T47D (cell line): ENCODE measurements at regions not wholly inside any gene's neighbourhood (a gene's known extent, or its start where the extent isn't known, plus 50 kb on each side); places are given as distances from the start of the nearest gene placed in this dataset.
A peak's percentile ranks its signal among the peaks of the same experiment; 100 is the strongest.

Experiments
- DNase-seq, 2 experiments: peaks; one replicate each; pipeline versions ENCODE4 v3.0.0 to v3.0.0-alpha.2; 2011 to 2012; ENCODE audit warnings: low read depth in 1 of 2, low spot score in 1 of 2
- JUND ChIP-seq: IDR thresholded peaks from 2 replicates; pipeline ENCODE4 v1.6.1; 2012; ENCODE audit warnings: low read depth
- in situ Hi-C: cut with HindIII; loops from 2 replicates; pipeline ENCODE4 v1.10.0; 2016; ENCODE audit warnings: low sequenced_read_pairs, low pct_unique_long_range_greater_than_20kb

DNA sequence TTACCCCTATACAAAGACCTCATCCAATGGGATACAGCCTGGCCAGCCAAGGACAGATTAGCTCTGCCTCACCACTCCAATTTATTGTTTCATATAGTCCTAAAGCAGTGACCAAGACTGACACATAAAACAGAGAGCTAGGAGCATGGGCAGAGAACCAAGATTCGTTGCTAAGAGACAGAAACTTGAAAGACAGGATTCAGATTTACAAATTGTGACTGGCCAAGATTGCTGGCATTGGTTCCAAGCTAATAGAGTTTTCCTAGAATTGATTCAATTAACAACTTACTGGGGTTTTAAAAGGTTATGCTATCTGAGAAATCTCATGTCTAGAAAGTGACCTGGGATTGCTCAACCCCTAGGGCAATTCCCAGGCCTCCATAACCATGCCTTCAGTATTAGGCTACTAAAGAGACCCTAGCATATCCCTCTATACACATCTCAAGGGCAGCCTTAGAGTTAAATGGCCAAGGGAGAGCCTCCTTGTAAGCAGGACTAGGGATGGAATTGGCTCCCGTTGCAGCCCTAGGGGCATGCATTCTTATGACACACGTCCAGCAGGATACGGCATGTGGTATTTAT lies 75.6 kb downstream of the ICOS start:
- no peak for TF ChIP-seq JUND
- DNase-seq, result peak; percentile 10 to 93
- in situ Hi-C loops, result no loop called here

DNA sequence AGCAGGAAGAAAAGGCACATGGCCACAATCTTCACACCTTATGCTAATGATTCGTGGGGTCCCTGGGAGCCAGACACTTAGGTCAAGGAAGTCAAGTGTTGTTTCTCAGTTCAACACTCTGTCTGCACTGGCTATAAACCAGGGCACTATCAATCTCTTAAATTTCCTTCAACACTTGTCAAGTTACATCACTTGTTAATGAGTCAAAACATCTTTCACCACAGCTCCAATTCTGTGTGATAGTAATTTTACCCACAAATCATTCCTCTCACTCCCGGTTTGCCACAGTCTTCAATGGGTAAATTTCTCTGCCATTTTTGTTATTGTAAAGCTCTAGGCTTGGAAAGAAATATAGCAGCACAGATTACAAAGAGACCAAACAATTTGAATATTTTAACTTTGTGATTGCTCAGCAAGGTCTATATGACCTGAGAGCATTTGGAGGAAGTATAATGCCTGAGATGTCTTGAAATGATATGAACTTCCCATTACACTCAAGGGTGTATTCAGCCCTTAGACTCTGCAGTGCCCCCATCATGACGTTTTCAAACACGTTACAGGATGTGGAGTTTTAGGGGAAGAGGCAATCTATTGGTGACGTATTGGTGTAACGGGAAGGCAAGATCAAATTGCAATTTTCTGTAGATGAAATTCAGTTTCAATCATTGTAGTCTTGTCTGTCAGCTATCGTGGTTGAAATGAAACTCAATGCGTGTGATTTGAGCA lies 78.7 kb downstream of the ICOS start:
- in situ Hi-C loops, result no loop called here
- DNase-seq, result no peak
- TF ChIP-seq JUND, result no peak

DNA sequence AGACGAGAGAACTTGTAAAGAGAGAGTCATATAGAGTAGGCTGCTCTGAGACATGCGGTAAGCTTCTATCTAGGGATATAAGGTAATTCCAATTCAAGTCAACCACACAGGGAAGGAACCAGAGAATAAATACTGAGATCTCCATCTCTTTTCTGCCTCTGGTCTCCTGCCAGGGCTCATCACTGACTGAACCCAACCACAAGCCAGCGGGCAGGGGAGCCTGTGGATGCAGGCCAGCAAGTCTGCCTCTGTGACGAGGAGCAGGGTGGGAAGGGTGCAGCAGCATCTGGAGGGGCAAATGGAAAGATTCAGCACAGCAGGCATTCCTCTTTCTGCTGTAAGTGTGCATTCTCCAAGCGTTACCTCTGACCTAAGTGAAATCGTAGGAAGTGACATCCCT lies 82.2 kb downstream of the ICOS start:
- no peak for TF ChIP-seq JUND
- no peak for DNase-seq
- in situ Hi-C loops, result no loop called here

DNA sequence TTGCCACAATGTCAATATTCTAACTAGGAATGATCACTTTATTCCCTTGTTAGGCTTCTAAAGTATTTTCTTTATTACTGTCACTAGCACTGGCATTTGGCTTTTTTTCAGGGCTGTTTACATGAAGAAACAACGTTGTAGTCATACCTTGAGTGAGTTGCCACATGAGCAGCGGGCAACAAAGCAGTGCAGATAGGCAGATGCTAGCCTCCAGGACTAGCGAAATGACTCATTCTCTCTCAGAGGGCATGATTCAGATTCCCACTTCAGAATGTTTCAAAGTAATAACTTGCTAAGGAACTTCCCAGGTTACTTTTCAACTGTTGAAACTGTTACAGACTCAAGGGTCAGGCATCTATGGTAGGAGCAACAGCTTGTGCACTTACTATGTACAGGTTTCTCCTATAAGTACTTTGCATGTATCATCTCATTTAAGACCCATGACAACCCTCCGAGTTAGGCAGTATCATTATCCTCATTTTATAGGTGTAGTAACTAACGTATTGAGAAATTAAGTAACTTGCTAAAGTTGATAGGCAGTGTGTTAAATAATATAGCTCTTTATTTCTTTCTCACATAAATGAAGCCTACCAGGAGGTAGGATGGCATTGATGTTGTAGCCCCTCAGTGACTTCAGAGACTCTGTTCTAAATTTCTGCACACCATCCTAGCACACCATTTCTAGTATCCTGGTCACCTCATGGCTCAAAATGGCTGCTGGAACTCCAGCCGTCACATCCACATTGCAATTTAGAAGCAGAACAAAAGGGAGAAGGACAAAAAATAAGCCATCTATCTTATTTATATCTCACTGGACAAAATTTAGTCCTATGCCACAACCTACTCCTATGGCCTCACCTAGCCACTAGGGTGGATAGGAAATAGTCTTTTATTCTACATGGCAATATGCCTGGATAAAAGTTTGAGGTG lies 83.3 kb downstream of the ICOS start:
- TF ChIP-seq JUND, result no peak
- in situ Hi-C loops, result no loop called here
- no peak for DNase-seq

DNA sequence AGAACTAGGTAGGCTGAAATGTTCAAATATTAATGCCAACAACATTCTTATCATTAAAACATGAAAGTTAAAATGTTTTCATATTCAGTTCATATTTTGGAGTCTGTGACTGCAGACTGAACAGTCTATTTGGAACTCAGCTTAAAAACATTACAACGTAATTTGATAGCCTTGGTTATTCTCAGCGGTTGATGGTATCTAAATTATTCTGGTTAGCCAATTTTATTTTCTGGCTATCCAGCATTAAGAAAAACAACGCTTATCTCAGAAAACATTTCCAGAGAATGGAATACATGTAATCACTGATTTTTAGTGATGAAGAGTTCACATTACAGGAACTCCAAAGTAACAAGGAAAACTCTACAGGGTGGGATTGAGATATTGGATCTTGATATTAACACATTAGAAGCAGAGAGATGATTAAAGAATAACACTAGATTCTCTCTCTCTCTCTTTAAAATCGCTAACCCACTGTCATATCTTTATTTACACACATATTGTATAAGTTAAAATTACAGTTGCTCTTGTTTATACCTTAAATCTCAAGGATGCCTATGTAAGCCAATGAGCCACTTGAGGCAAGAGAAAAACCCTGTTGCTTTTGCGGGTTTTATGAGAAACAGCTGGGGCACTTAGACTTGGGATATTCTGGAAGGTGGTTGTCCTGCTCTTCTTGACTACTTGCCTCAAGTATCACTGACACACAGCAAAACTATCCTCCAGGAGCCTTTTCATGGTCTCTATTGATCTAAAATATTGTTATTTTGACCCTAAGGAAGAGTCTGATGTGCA lies 84.9 kb downstream of the ICOS start:
- no peak for TF ChIP-seq JUND
- DNase-seq, result no peak
- in situ Hi-C loops, result no loop called here

DNA sequence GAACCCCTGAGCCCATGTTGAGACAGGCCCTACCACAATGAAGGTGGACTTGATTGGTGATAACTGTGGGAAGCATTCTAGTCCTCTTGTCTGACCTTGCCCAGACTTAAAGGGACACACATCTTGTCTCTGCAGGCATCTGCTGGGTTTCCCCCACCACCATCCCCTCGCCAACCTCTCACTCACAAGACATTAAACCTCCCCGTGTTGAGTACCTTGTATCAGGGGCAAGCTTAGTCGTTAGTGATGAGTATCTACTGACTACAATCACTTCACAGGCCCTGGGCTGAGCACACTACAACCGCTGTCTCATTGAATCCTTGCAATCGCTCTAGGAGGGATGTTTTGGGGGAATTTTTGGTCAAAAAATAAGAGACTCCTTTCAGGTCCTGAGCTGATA lies 86.0 kb downstream of the ICOS start:
- no peak for TF ChIP-seq JUND
- DNase-seq, result no peak
- in situ Hi-C loops, result no loop called here

DNA sequence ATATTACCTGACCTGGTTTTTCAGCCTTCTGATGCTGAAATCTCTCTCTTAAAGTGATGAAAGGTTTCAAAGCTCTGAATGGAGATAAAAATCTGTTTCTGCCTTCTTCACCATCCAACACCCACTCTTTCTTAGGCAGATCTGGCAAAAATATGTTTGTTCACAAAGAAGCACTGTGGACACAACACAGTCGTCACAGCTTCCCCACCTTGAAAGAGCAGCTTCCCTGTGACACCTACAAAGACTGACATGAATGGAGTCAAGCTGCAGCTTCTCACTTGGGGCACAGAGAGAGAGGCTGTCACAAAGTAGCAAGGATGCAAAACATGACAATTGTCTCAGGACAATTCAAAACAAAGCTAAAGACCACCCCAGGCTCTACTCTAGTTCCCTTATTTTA lies 86.5 kb downstream of the ICOS start:
- in situ Hi-C loops, result no loop called here
- DNase-seq, result no peak
- no peak for TF ChIP-seq JUND

DNA sequence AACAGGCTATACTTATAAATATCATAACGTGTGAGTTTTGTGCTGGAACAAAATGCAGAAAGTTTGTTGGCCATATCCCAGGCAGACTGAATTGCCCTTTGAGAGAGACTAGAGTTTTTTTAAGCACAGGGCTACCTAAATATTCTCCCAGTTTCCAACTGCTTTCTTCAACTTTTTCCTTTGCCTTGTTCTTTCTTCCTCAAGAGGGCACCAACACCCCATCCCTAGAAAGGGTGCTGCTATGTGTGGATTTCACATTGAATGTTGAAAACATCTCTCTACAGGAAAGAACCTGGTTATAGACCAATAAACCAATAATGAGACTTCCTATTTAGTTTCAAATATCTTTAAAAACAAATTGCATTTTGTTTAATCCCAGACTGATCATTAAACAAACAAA lies 87.9 kb downstream of the ICOS start:
- DNase-seq, result peak in 1 of 2 experiments; percentile 75
- TF ChIP-seq JUND, result no peak
- in situ Hi-C loops, result no loop called here

DNA sequence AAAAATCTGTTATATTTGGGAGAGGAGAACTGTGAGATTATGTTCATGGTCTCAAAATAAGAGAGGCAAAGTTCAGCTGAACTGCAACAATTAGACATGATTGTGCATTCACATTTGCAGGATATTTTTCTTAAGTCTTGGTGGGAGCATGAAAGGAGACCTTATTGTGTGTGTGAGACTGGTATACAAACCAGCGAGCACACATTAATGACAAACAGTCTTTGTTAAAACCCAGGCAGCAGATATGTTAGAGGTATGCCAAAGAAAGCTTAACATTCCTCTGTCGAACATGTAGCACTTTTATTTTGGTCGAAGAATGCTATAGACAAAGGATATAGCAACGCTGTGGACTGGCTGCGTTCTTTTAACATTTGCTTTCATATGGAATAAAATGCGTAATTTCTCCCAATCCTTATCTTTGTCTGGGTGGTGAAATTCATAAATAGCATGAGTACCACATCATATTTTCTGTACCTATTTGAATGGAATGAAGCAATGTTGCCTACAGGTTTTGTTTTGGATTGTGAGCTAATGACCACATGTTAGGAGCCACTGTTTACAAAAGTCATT lies 88.4 kb downstream of the ICOS start:
- in situ Hi-C loops, result no loop called here
- no peak for DNase-seq
- TF ChIP-seq JUND, result no peak

DNA sequence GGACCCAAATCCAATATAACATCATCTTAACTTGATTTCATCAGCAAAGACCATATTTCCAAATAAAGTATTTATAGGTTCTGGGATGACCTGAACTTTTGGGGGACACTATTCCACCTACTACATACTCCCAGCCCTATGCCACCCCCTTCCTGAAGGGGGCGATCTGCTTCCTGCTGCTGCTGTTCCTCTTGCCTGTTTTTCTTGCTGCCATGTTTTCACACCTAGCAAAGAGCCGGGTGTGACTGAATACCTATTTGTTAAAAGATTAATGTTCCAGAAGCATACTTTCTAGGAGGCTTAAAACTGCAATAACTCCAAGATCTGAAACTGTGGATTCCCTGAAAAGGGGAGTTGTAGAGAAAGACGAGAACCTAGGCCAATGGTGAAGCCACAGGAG lies 89.7 kb downstream of the ICOS start:
- in situ Hi-C loops, result no loop called here
- no peak for DNase-seq
- no peak for TF ChIP-seq JUND

DNA sequence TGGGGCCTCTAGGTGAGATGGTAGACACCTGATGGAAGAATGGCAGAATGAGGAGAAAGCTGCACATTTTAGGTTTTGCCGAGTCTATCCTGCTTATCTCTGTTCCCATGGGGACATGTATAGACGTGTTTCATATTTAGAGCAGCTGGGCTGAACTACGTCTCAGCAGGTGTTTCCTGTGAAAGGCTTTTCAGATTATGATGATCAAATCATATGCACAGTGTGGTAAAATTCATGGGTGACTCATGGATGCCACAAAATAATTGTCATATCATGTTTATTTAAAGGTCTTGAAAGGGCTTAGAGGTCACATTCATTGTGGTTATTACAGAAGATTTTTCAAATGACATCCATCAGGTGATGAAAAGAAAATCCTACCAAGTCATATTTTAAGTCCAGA lies 90.5 kb downstream of the ICOS start:
- TF ChIP-seq JUND, result no peak
- DNase-seq, result no peak
- in situ Hi-C loops, result no loop called here

DNA sequence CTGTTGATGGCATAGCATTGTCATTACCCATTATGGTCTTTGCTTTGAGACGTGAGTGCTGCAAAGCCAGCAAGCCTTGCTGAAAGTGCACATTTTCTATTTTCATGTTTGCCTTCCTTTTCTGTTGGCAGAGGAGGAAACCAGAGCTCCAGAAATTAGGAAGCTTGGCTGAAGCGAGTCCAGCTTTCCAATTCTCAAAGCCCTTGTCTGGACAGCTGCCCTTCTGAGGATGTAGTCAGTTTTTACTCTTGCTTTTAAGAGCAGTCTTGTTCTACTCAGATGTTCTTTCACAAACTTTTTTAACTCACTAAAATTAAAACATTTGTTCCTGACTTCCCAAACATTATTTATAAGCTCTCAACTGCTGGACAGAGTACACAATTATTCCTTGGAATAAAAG lies 93.8 kb downstream of the ICOS start:
- no peak for TF ChIP-seq JUND
- in situ Hi-C loops, result no loop called here

More for the DNA sequence above, 93.8 kb downstream of the ICOS start:
- no peak for DNase-seq
